HG02642 (cell line): ENCODE measurements at regions not wholly inside any gene's neighbourhood (a gene's known extent, or its start where the extent isn't known, plus 50 kb on each side); places are given as distances from the start of the nearest gene placed in this dataset.

Experiments used
- ATAC-seq: cut with Tn5 transposase; IDR thresholded peaks from one replicate; pipeline ENCODE4 v1.9.1; 2021; ENCODE audit warnings: mild to moderate bottlenecking; ENCODE audit not compliant: unreplicated experiment, poor library complexity

GRCh38 chr18:71809711-71810110 lies 734.4 kb downstream of the CBLN2 start:
- ATAC-seq, result no peak

GRCh38 chr18:71808616-71809015 lies 735.5 kb downstream of the CBLN2 start:
- no peak for ATAC-seq

- no peak for ATAC-seq
These were observed 736.6 kb downstream of the CBLN2 start for GRCh38 chr18:71807586-71807985.

GRCh38 chr18:71798986-71799673 lies 745.0 kb downstream of the CBLN2 start:
- no peak for ATAC-seq

- ATAC-seq, result no peak
These were observed 746.6 kb downstream of the CBLN2 start for GRCh38 chr18:71797554-71797953.

GRCh38 chr18:71784777-71785176 lies 759.4 kb downstream of the CBLN2 start:
- ATAC-seq, result peak; percentile 66

GRCh38 chr18:71760541-71760940 lies 783.6 kb downstream of the CBLN2 start:
- no peak for ATAC-seq

GRCh38 chr18:71754246-71754645 lies 789.9 kb downstream of the CBLN2 start:
- no peak for ATAC-seq

- no peak for ATAC-seq
These were observed 800.5 kb downstream of the CBLN2 start for GRCh38 chr18:71743634-71744033.

- no peak for ATAC-seq
These were observed 814.5 kb downstream of the CBLN2 start for GRCh38 chr18:71729611-71730010.

- no peak for ATAC-seq
These were observed 816.2 kb downstream of the CBLN2 start for GRCh38 chr18:71727909-71728308.

- ATAC-seq, result no peak
These were observed 818.9 kb downstream of the CBLN2 start for GRCh38 chr18:71725256-71725655.

- ATAC-seq, result no peak
These were observed 836.1 kb downstream of the CBLN2 start for GRCh38 chr18:71707985-71708500.

- no peak for ATAC-seq
These were observed 836.7 kb downstream of the CBLN2 start for GRCh38 chr18:71707400-71707799.

- ATAC-seq, result no peak
These were observed 854.6 kb downstream of the CBLN2 start for GRCh38 chr18:71689416-71690160.

GRCh38 chr18:71682591-71682990 lies 861.6 kb downstream of the CBLN2 start:
- no peak for ATAC-seq

GRCh38 chr18:71678144-71678543 lies 866.0 kb downstream of the CBLN2 start:
- ATAC-seq, result no peak

GRCh38 chr18:71673954-71674353 lies 870.2 kb downstream of the CBLN2 start:
- ATAC-seq, result no peak

- no peak for ATAC-seq
These were observed 870.6 kb downstream of the CBLN2 start for GRCh38 chr18:71673498-71673897.

GRCh38 chr18:71666481-71666880 lies 877.7 kb downstream of the CBLN2 start:
- ATAC-seq, result no peak

- no peak for ATAC-seq
These were observed 879.0 kb downstream of the CBLN2 start for GRCh38 chr18:71665131-71665530.

GRCh38 chr18:71643822-71644221 lies 900.3 kb downstream of the CBLN2 start:
- ATAC-seq, result no peak
